ENCODE measurements at regions not wholly inside any gene's neighbourhood (a gene's known extent, or its start where the extent isn't known, plus 50 kb on each side); places are given as distances from the start of the nearest gene placed in this dataset.

GRCh38 chr2:56082665-56083064 is 101.1 kb upstream of the CCDC85A start:
- Histone ChIP-seq H3K79me2 (ENCODE audit: control insufficient read depth in 1 of 2, insufficient read depth in 2 of 2, low read length in 2 of 2) (no peaks in the 10 kb centered on the region; a peak in 1 of 4 replicates), H2AK5ac (ENCODE audit: low read depth, low read length) (no peak overlapping the region), H3K18ac (ENCODE audit: extremely low read depth, low read length) (no peak overlapping the region), H2BK15ac (ENCODE audit: low read length) (no peak overlapping the region), H2BK20ac (ENCODE audit: low read length) (no peak overlapping the region), H3K79me1 (ENCODE audit: low read depth, low read length) (no peaks in the 10 kb centered on the region), H2BK12ac (ENCODE audit: low read depth, low read length) (no peak overlapping the region), H4K91ac (replicated peaks; ENCODE audit: insufficient read length, low read length) (no peak overlapping the region), H3K23me2 (ENCODE audit: low read depth, low read length) (no peaks in the 10 kb centered on the region), H3K27me3 (replicated peaks in 1 of 4; ENCODE audit: control insufficient read depth in 3 of 4, extremely low read depth in 1 of 4, insufficient read depth in 3 of 4, low read length in 3 of 4) (no peaks in the 10 kb centered on the region), H4K5ac (ENCODE audit: insufficient read length, low read depth, low read length) (no peak overlapping the region), H3K27ac (ENCODE audit: low read depth, low read length) (no peak overlapping the region), H2AFZ (ENCODE audit: low read length) (no peak overlapping the region), H3K56ac (replicated peaks; ENCODE audit: insufficient read length, low read depth, low read length) (no peak overlapping the region), H3K9me3 (ENCODE audit: insufficient read depth in 2 of 2, low read depth in 1 of 2, low read length in 1 of 2) (no peaks in the 10 kb centered on the region), H3K23ac (ENCODE audit: insufficient read length) (no peak overlapping the region), H3K4me3 (ENCODE audit: extremely low read depth in 1 of 4, insufficient read depth in 2 of 4, low read depth in 3 of 4, low read length in 4 of 4) (no peak overlapping the region), H2BK5ac (ENCODE audit: low read depth, low read length) (no peak overlapping the region), H3K4ac (replicated peaks; ENCODE audit: insufficient read length, low read depth, low read length) (no peak overlapping the region), H4K20me1 (replicated peaks in 1 of 2; ENCODE audit: control insufficient read depth in 1 of 2, insufficient read depth in 2 of 2, low read length in 2 of 2) (no peaks in the 10 kb centered on the region), H3K4me2 (ENCODE audit: insufficient read depth in 1 of 2, low read depth in 2 of 2, low read length in 2 of 2) (no peak overlapping the region), H3K4me1 (replicated peaks in 1 of 4; ENCODE audit: control insufficient read depth in 3 of 4, insufficient read depth in 4 of 4, low read length in 3 of 4) (no peaks in the 10 kb centered on the region), H3K14ac (ENCODE audit: insufficient read length) (no peak overlapping the region), H2BK120ac (replicated peaks; ENCODE audit: low read depth, low read length) (no peak overlapping the region), H3K36me3 (ENCODE audit: control insufficient read depth in 2 of 4, insufficient read depth in 4 of 4, low read length in 3 of 4) (no peaks in the 10 kb centered on the region), H3K9ac (replicated peaks in 1 of 4; ENCODE audit: extremely low read depth in 1 of 4, low read depth in 3 of 4, low read length in 3 of 4) (no peak overlapping the region), H4K8ac (ENCODE audit: extremely low read depth, insufficient read depth, low read length) (no peak overlapping the region)
- DNase-seq (ENCODE audit: low read depth in 1 of 2, low spot score in 2 of 2) (no peak), FAIRE-seq (no peak)
- CTCF ChIA-PET (ENCODE audit: partially characterized antibody): interaction anchor here (0.9 kb wide), 1 partner anchor 48 kb away, joined by 3 read pairs; no protein-coding TSS in a partner anchor
- POLR2A ChIA-PET (ENCODE audit: partially characterized antibody): no interaction called here
- WGBS, 2 experiments (ENCODE audit: extremely low coverage in 1 of 2, insufficient coverage in 1 of 2, insufficient read length in 1 of 2, insufficient replicate concordance in 2 of 2, low coverage in 1 of 2, low lambda C conversion rate in 2 of 2, missing lambda C conversion rate in 1 of 2): 90% methylated on average over 4 of the region's 4 CpGs; no CpG with 5 or more reads in 1 of the 2 experiments
- TF ChIP-seq FOSL1 (IDR thresholded peaks at IDR 0.05; ENCODE audit: insufficient read depth, low read depth, low read length) (no peak), ZNF274 (IDR thresholded peaks at IDR 0.05; ENCODE audit: borderline replicate concordance, extremely low read depth, low read length) (no peak), POLR2AphosphoS5 (IDR thresholded peaks at IDR 0.05; ENCODE audit: low read depth, low read length) (no peak), SIX5 (IDR thresholded peaks at IDR 0.05; ENCODE audit: low read depth, low read length) (no peak), RXRA (IDR thresholded peaks at IDR 0.05; ENCODE audit: insufficient read depth, low read depth, low read length) (no peak), HDAC2 (IDR thresholded peaks at IDR 0.05; ENCODE audit: borderline replicate concordance in 1 of 2, low read depth in 2 of 2, low read length in 2 of 2) (no peak), RAD21 (IDR thresholded peaks at IDR 0.05 in 1 of 2, conservative IDR thresholded peaks at IDR 0.05 in 1 of 2; ENCODE audit: low read depth in 2 of 2, low read length in 2 of 2) (no peak), E2F6 (IDR thresholded peaks at IDR 0.05) (no peak), KDM5A (IDR thresholded peaks at IDR 0.05; ENCODE audit: low read length) (no peak), CREB1 (IDR thresholded peaks at IDR 0.05) (no peak), BACH1 (IDR thresholded peaks at IDR 0.05; ENCODE audit: low read length) (no peak), YY1 (IDR thresholded peaks at IDR 0.05; ENCODE audit: low read depth, low read length) (no peak), TEAD4 (IDR thresholded peaks at IDR 0.05; ENCODE audit: low read depth, low read length) (no peak), JUN (IDR thresholded peaks at IDR 0.05; ENCODE audit: low read depth, low read length) (no peak)

All from H1 (cell line).